ENCODE measurements at regions not wholly inside any gene's neighbourhood (a gene's known extent, or its start where the extent isn't known, plus 50 kb on each side); places are given as distances from the start of the nearest gene placed in this dataset.

GRCh38 chr16:75780669-75781068, 54.4 kb upstream of the CPHXL start:
- TF ChIP-seq REST (IDR thresholded peaks at IDR 0.05; ENCODE audit: borderline replicate concordance), result no peak
- TF ChIP-seq MXI1 (conservative IDR thresholded peaks at IDR 0.05; ENCODE audit: poor library complexity, severe bottlenecking), result no peak
- no peak for TF ChIP-seq POLR2AphosphoS5 (IDR thresholded peaks at IDR 0.05)
- TF ChIP-seq EZH2 (IDR thresholded peaks at IDR 0.05; ENCODE audit: borderline replicate concordance, insufficient read depth, low read length, poor library complexity, severe bottlenecking), result no peak
- TF ChIP-seq SMC3 (conservative IDR thresholded peaks at IDR 0.05; ENCODE audit: poor library complexity), result no peak
- no peak for TF ChIP-seq RAD21 (conservative IDR thresholded peaks at IDR 0.05)
- TF ChIP-seq, protein P1, sequence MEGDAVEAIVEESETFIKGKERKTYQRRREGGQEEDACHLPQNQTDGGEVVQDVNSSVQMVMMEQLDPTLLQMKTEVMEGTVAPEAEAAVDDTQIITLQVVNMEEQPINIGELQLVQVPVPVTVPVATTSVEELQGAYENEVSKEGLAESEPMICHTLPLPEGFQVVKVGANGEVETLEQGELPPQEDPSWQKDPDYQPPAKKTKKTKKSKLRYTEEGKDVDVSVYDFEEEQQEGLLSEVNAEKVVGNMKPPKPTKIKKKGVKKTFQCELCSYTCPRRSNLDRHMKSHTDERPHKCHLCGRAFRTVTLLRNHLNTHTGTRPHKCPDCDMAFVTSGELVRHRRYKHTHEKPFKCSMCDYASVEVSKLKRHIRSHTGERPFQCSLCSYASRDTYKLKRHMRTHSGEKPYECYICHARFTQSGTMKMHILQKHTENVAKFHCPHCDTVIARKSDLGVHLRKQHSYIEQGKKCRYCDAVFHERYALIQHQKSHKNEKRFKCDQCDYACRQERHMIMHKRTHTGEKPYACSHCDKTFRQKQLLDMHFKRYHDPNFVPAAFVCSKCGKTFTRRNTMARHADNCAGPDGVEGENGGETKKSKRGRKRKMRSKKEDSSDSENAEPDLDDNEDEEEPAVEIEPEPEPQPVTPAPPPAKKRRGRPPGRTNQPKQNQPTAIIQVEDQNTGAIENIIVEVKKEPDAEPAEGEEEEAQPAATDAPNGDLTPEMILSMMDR (IDR thresholded peaks at IDR 0.05; ENCODE audit: poor library complexity, severe bottlenecking), result no peak
- no peak for TF ChIP-seq EP300 (conservative IDR thresholded peaks at IDR 0.05; ENCODE audit: poor library complexity, severe bottlenecking)
- TF ChIP-seq TAF1 (IDR thresholded peaks at IDR 0.05; ENCODE audit: low read depth), result no peak
- Histone ChIP-seq H3K36me3 (ENCODE audit: insufficient read depth, low read length) (no peaks in the 10 kb centered on the region), H2AFZ (ENCODE audit: low read depth, low read length) (no peak overlapping the region), H3F3A (ENCODE audit: insufficient read depth, low read length, poor library complexity, severe bottlenecking) (no peaks in the 10 kb centered on the region), H3K9me3 (ENCODE audit: low read length) (no peaks in the 10 kb centered on the region), H4K20me1 (ENCODE audit: insufficient read depth) (no peaks in the 10 kb centered on the region), H3K4me2 (ENCODE audit: low read length) (no peak overlapping the region), H3K27me3 (ENCODE audit: insufficient read depth, low read depth, low read length) (no peaks in the 10 kb centered on the region), H3K4me3 (ENCODE audit: low read length) (no peak overlapping the region), H3K27ac (ENCODE audit: low read length) (no peak overlapping the region), H3K9ac (ENCODE audit: low read length) (no peak overlapping the region), H3K9me2 (ENCODE audit: insufficient read depth, low read length) (no peaks in the 10 kb centered on the region), H3K79me2 (replicated peaks; ENCODE audit: insufficient read depth, low read length) (no peaks in the 10 kb centered on the region)

DNA sequence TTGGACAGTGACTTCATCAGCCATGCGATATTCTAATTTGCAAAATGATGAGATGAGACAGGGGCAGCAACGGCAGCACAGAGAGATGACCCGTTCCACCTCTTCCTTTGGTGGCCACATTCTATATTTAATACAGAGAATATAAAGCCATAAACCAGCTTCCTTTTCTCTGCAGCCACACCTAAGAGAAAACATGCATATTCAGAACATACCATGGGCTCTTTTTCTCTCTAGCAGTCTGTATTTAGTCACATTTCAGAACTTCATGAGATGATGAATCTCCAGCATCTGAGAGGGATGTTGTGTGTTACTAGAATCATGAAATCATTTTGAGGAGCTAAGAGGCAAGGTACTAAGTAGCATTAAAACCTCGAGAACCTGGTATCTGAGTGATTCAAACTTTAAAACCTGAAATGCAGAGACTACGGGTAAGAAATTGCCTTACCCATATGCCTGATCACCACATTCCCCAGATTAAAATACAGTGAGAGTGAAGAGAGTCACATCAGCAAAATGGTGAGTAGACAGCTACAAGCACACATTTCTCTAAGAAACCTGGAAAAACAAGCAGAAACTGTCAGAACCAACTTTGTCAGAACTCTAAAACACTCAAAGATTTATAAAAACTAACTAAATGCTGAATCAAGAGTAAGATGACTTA, 55.5 kb upstream of the CPHXL start:
- H3K9me3 ChIP-seq (ENCODE audit: low read length), result no peaks in the 10 kb centered on the region
- no peaks in the 10 kb centered on the region for H3K27me3 ChIP-seq (ENCODE audit: insufficient read depth, low read depth, low read length)
- no peak overlapping the region for H2AFZ ChIP-seq (ENCODE audit: low read depth, low read length)
- H3K36me3 ChIP-seq (ENCODE audit: insufficient read depth, low read length), result no peaks in the 10 kb centered on the region
- no peaks in the 10 kb centered on the region for H3F3A ChIP-seq (ENCODE audit: insufficient read depth, low read length, poor library complexity, severe bottlenecking)
- H3K4me3 ChIP-seq (ENCODE audit: low read length), result no peak overlapping the region
- no peak overlapping the region for H3K9ac ChIP-seq (ENCODE audit: low read length)
- no peak for TF ChIP-seq MXI1 (conservative IDR thresholded peaks at IDR 0.05; ENCODE audit: poor library complexity, severe bottlenecking)
- no peak for TF ChIP-seq EZH2 (IDR thresholded peaks at IDR 0.05; ENCODE audit: borderline replicate concordance, insufficient read depth, low read length, poor library complexity, severe bottlenecking)
- TF ChIP-seq REST (IDR thresholded peaks at IDR 0.05; ENCODE audit: borderline replicate concordance), result no peak
- no peak for TF ChIP-seq TAF1 (IDR thresholded peaks at IDR 0.05; ENCODE audit: low read depth)
- TF ChIP-seq SMC3 (conservative IDR thresholded peaks at IDR 0.05; ENCODE audit: poor library complexity), result no peak
- TF ChIP-seq POLR2AphosphoS5 (IDR thresholded peaks at IDR 0.05), result no peak
- TF ChIP-seq, protein P1 (IDR thresholded peaks at IDR 0.05; ENCODE audit: poor library complexity, severe bottlenecking), result no peak
- no peak for TF ChIP-seq RAD21 (conservative IDR thresholded peaks at IDR 0.05)
- TF ChIP-seq EP300 (conservative IDR thresholded peaks at IDR 0.05; ENCODE audit: poor library complexity, severe bottlenecking), result no peak
- no peaks in the 10 kb centered on the region for H4K20me1 ChIP-seq (ENCODE audit: insufficient read depth)
- no peaks in the 10 kb centered on the region for H3K9me2 ChIP-seq (ENCODE audit: insufficient read depth, low read length)
- H3K79me2 ChIP-seq (replicated peaks; ENCODE audit: insufficient read depth, low read length), result no peaks in the 10 kb centered on the region
- no peak overlapping the region for H3K4me2 ChIP-seq (ENCODE audit: low read length)
- H3K27ac ChIP-seq (ENCODE audit: low read length), result no peak overlapping the region

All from neural cell (in vitro differentiated cells).